ENCODE measurements at regions not wholly inside any gene's neighbourhood (a gene's known extent, or its start where the extent isn't known, plus 50 kb on each side); places are given as distances from the start of the nearest gene placed in this dataset.

GRCh38 chr2:217650229-217650628, 352.6 kb downstream of the TNS1 start:
- H4K20me1 ChIP-seq (ENCODE audit: insufficient read depth) = no peaks in the 10 kb centered on the region

GRCh38 chr2:217647925-217648324, 354.9 kb downstream of the TNS1 start:
- Histone ChIP-seq H3K4me3 (ENCODE audit: low read depth in 2 of 2, low read length in 1 of 2) (no peak overlapping the region), H3K36me3 (replicated peaks in 1 of 2; ENCODE audit: control insufficient read depth in 1 of 2, insufficient read depth in 2 of 2, low read length in 1 of 2) (no peaks in the 10 kb centered on the region), H3K9ac (no peak overlapping the region), H3F3A (replicated peaks; ENCODE audit: insufficient read depth) (no peaks in the 10 kb centered on the region), H3K27ac (ENCODE audit: low read depth in 2 of 2, low read length in 1 of 2) (no peak overlapping the region), H3K27me3 (ENCODE audit: insufficient read depth) (no peaks in the 10 kb centered on the region), H3K79me2 (ENCODE audit: insufficient read depth) (no peaks in the 10 kb centered on the region), H3K4me2 (no peak overlapping the region), H3K4me1 (ENCODE audit: control insufficient read depth in 1 of 2, insufficient read depth in 2 of 2, low read depth in 1 of 2, low read length in 1 of 2) (peaks cover 5 to 17% of the 10 kb centered on the region in 2 experiments; a peak in 2 of 4 replicates), H3K9me3 (no peaks in the 10 kb centered on the region), H3K9me2 (no peaks in the 10 kb centered on the region), H4K20me1 (ENCODE audit: insufficient read depth) (no peaks in the 10 kb centered on the region), H2AFZ (ENCODE audit: low read depth) (no peak overlapping the region)
- CTCF ChIA-PET = interaction anchor here (1.0 to 1.7 kb wide), 3 partner anchors 17 to 137 kb away, joined by 3 to 7 read pairs (median 5); no protein-coding TSS in a partner anchor
- WGBS (ENCODE audit: low lambda C conversion rate) = 63% methylated on average over 2 of the region's 2 CpGs
- TF ChIP-seq FOXM1 (IDR thresholded peaks at IDR 0.05; ENCODE audit: low read depth) (no peak), TCF12 (IDR thresholded peaks at IDR 0.05) (no peak), TEAD4 (IDR thresholded peaks at IDR 0.05; ENCODE audit: borderline replicate concordance, insufficient read depth) (no peak), POLR2AphosphoS5 (IDR thresholded peaks at IDR 0.05; ENCODE audit: low read depth, low read length) (no peak), MEF2A (IDR thresholded peaks at IDR 0.05; ENCODE audit: borderline replicate concordance, low read depth) (no peak), FOSL2 (IDR thresholded peaks at IDR 0.05; ENCODE audit: borderline replicate concordance, low read depth) (no peak), SIN3A (IDR thresholded peaks at IDR 0.05; ENCODE audit: borderline replicate concordance, low read depth, low read length) (no peak), ELF1 (IDR thresholded peaks at IDR 0.05) (no peak), GATA2 (CRISPR knock-in tag; IDR thresholded peaks at IDR 0.05) (no peak), RAD21 (IDR thresholded peaks at IDR 0.05; ENCODE audit: low read length) (no peak), FOXJ3 (CRISPR knock-in tag; IDR thresholded peaks at IDR 0.05) (no peak)
- DNase-seq = no peak
- POLR2A ChIA-PET = no interaction called here

More at GRCh38 chr2:217650229-217650628, 352.6 kb downstream of the TNS1 start:
- TF ChIP-seq TAF1 (IDR thresholded peaks at IDR 0.05; ENCODE audit: borderline replicate concordance, low read depth, low read length) (no peak), NRF1 (IDR thresholded peaks at IDR 0.05; ENCODE audit: low read depth, low read length) (no peak), EP300 (IDR thresholded peaks at IDR 0.05; ENCODE audit: borderline replicate concordance in 1 of 2, low read depth in 1 of 2, low read length in 1 of 2) (no peak), YY1 (IDR thresholded peaks at IDR 0.05; ENCODE audit: low read depth) (no peak), ZBTB33 (IDR thresholded peaks at IDR 0.05; ENCODE audit: borderline replicate concordance, low read depth) (no peak), SIN3A (IDR thresholded peaks at IDR 0.05; ENCODE audit: borderline replicate concordance, low read depth, low read length) (no peak), GATA2 (CRISPR knock-in tag; IDR thresholded peaks at IDR 0.05) (no peak)
- Histone ChIP-seq H3K4me1 (ENCODE audit: control insufficient read depth in 1 of 2, insufficient read depth in 2 of 2, low read depth in 1 of 2, low read length in 1 of 2) (peaks cover 0 to 22% of the 10 kb centered on the region in 2 experiments; a peak in 2 of 4 replicates), H2AFZ (ENCODE audit: low read depth) (no peak overlapping the region), H3K9me3 (no peaks in the 10 kb centered on the region), H3K4me3 (ENCODE audit: low read depth in 2 of 2, low read length in 1 of 2) (no peak overlapping the region), H3F3A (replicated peaks; ENCODE audit: insufficient read depth) (no peaks in the 10 kb centered on the region), H3K79me2 (ENCODE audit: insufficient read depth) (no peaks in the 10 kb centered on the region), H3K36me3 (replicated peaks in 1 of 2; ENCODE audit: control insufficient read depth in 1 of 2, insufficient read depth in 2 of 2, low read length in 1 of 2) (no peaks in the 10 kb centered on the region), H3K9ac (no peak overlapping the region), H3K4me2 (no peak overlapping the region), H3K27ac (ENCODE audit: low read depth in 2 of 2, low read length in 1 of 2) (no peak overlapping the region), H3K27me3 (ENCODE audit: insufficient read depth) (no peaks in the 10 kb centered on the region), H3K9me2 (no peaks in the 10 kb centered on the region)
- ChIA-PET POLR2A (no interaction called here), CTCF (interaction anchor here (0.8 to 4.3 kb wide), 41 partner anchors 9 to 1157 kb away, joined by 3 to 39 read pairs (median 5); no protein-coding TSS in a partner anchor)
- 80% methylated on average over 2 of the region's 2 CpGs for WGBS (ENCODE audit: low lambda C conversion rate)
- DNase-seq = no peak
